ENCODE measurements at regions not wholly inside any gene's neighbourhood (a gene's known extent, or its start where the extent isn't known, plus 50 kb on each side); places are given as distances from the start of the nearest gene placed in this dataset.

- Histone ChIP-seq H3K9me3 (no peaks in the 10 kb centered on the region), H3K27me3 (no peaks in the 10 kb centered on the region), H3K4me3 (no peak overlapping the region), H3K27ac (no peak overlapping the region), H3K36me3 (no peaks in the 10 kb centered on the region), H3K4me1 (no peaks in the 10 kb centered on the region)
- no peak for DNase-seq
- no peak for TF ChIP-seq CTCF (IDR thresholded peaks at IDR 0.05)
- TF ChIP-seq POLR2A (IDR thresholded peaks at IDR 0.05): no peak
Observed at GRCh38 chr14:94922595-94923239, 152.8 kb upstream of the GSC start.

- H3K27ac ChIP-seq: no peak overlapping the region
- DNase-seq: no peak
- no peaks in the 10 kb centered on the region for H3K9me3 ChIP-seq
- TF ChIP-seq POLR2A (IDR thresholded peaks at IDR 0.05) (no peak), CTCF (IDR thresholded peaks at IDR 0.05) (no peak)
- H3K4me1 ChIP-seq: no peaks in the 10 kb centered on the region
- H3K27me3 ChIP-seq: no peaks in the 10 kb centered on the region
- no peaks in the 10 kb centered on the region for H3K36me3 ChIP-seq
- H3K4me3 ChIP-seq: no peak overlapping the region
Observed at GRCh38 chr14:94921882-94922585, 152.1 kb upstream of the GSC start.

- Histone ChIP-seq H3K4me1 (no peaks in the 10 kb centered on the region), H3K4me3 (no peak overlapping the region), H3K9me3 (no peaks in the 10 kb centered on the region), H3K27me3 (no peaks in the 10 kb centered on the region), H3K36me3 (no peaks in the 10 kb centered on the region), H3K27ac (no peak overlapping the region)
- TF ChIP-seq CTCF (IDR thresholded peaks at IDR 0.05) (no peak), POLR2A (IDR thresholded peaks at IDR 0.05) (no peak)
- no peak for DNase-seq
Observed at GRCh38 chr14:94921456-94921855, 151.5 kb upstream of the GSC start.

- DNase-seq: no peak
- H3K27ac ChIP-seq: no peak overlapping the region
- H3K9me3 ChIP-seq: no peaks in the 10 kb centered on the region
- no peaks in the 10 kb centered on the region for H3K4me1 ChIP-seq
- no peak overlapping the region for H3K4me3 ChIP-seq
- TF ChIP-seq POLR2A (IDR thresholded peaks at IDR 0.05): no peak
- no peak for TF ChIP-seq CTCF (IDR thresholded peaks at IDR 0.05)
- no peaks in the 10 kb centered on the region for H3K36me3 ChIP-seq
- H3K27me3 ChIP-seq: no peaks in the 10 kb centered on the region
Observed at GRCh38 chr14:94919896-94920295, 150.0 kb upstream of the GSC start.

GRCh38 chr14:94918896-94919295, 149.0 kb upstream of the GSC start:
- Histone ChIP-seq H3K4me3 (no peak overlapping the region), H3K36me3 (no peaks in the 10 kb centered on the region), H3K4me1 (no peaks in the 10 kb centered on the region), H3K27me3 (no peaks in the 10 kb centered on the region), H3K27ac (no peak overlapping the region), H3K9me3 (no peaks in the 10 kb centered on the region)
- DNase-seq: no peak
- TF ChIP-seq CTCF (IDR thresholded peaks at IDR 0.05) (no peak), POLR2A (IDR thresholded peaks at IDR 0.05) (no peak)

All from Peyer's patch (tissue), 4 donors.